ENCODE measurements at regions not wholly inside any gene's neighbourhood (a gene's known extent, or its start where the extent isn't known, plus 50 kb on each side); places are given as distances from the start of the nearest gene placed in this dataset.

DNA sequence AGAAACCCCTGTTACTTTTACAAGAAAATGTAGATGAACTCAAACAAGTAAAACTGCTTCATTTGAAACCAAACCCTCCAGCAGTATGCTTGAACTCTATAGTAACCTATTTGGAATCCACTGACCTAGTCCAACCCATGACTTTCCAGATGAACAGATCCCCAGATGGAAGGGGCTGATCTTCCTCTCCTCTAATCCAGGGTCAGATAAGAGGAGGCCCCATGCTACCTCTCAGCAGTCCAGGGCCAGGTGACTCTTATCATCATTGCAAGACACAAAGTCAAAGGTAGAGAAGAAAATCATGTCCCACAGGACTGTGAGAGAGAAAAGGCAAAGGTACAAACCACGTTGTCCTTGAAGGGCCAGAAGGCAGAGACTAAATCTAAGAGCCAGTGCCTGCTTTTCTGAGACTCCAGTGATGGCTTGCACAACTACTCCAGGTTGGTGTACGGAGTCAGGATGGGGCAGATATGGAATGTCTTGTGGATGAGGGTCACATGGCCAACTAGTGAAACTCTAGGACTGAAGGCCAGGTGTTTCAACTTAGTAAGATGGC, 81.4 kb upstream of the MYLIP start:
- H3K18ac ChIP-seq (ENCODE audit: low read length), result no peak overlapping the region
- no peaks in the 10 kb centered on the region for H3K79me2 ChIP-seq (ENCODE audit: control insufficient read depth, insufficient read depth, low read length, poor library complexity)
- H4K8ac ChIP-seq (ENCODE audit: low read depth, low read length), result no peak overlapping the region
- no peaks in the 10 kb centered on the region for H3K36me3 ChIP-seq (ENCODE audit: control insufficient read depth in 1 of 2, insufficient read depth in 2 of 2, low read length in 2 of 2)
- H2BK5ac ChIP-seq (ENCODE audit: low read depth, low read length, poor library complexity), result no peak overlapping the region
- no peak overlapping the region for H3K4ac ChIP-seq (ENCODE audit: low read depth, low read length)
- H2AK5ac ChIP-seq (ENCODE audit: low read length), result no peak overlapping the region
- no peaks in the 10 kb centered on the region for H3K4me1 ChIP-seq (ENCODE audit: control insufficient read depth in 1 of 2, insufficient read depth in 2 of 2, low read length in 2 of 2)
- WGBS (ENCODE audit: extremely low coverage, insufficient coverage, insufficient read length), result no CpG with 5 or more reads among the region's 2 CpGs
- no peak overlapping the region for H4K12ac ChIP-seq (ENCODE audit: low read depth, low read length)
- no peak overlapping the region for H3K23ac ChIP-seq (ENCODE audit: low read length)
- H2BK12ac ChIP-seq (ENCODE audit: low read length), result peak overlapping the region; percentile 27
- no peaks in the 10 kb centered on the region for H3K79me1 ChIP-seq (ENCODE audit: low read length)
- no peak for DNase-seq
- H3K27me3 ChIP-seq (ENCODE audit: insufficient read depth, low read length), result no peaks in the 10 kb centered on the region
- no peak overlapping the region for H3K27ac ChIP-seq (ENCODE audit: low read depth, low read length)
- H3K9me3 ChIP-seq (ENCODE audit: insufficient read depth, low read depth, low read length), result no peaks in the 10 kb centered on the region
- H2AFZ ChIP-seq (ENCODE audit: insufficient read depth, low read length, poor library complexity), result no peak overlapping the region
- H4K91ac ChIP-seq (ENCODE audit: low read depth, low read length), result no peak overlapping the region
- no peak overlapping the region for H3K9ac ChIP-seq (ENCODE audit: low read length)
- no peak overlapping the region for H3K14ac ChIP-seq (ENCODE audit: low read length)
- no peak overlapping the region for H3K4me3 ChIP-seq (ENCODE audit: low read depth, low read length)
- no peak overlapping the region for H2BK120ac ChIP-seq (ENCODE audit: insufficient read depth, low read length, poor library complexity)
- H3K4me2 ChIP-seq (ENCODE audit: low read length), result no peak overlapping the region

DNA sequence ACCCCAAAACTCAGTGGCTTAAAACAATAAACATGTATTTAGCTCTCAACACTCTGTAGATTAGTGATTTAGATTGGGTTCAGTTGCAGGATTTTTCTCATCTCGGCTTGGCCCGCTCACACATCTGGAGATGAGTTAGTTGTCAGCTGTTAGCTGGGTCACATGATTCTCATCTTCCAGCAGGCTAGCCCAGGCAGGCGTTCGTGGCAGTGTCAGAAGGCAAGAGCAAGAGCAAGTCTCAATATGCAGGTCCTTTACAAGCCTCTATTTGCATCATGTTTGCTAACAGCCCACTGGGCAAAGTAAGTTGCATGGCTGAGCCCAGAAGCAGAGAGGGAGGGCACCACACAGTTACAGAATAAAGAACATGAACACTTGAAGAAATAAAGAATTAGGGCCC, 83.6 kb upstream of the MYLIP start:
- Histone ChIP-seq H3K4ac (ENCODE audit: low read depth, low read length) (no peak overlapping the region), H4K8ac (ENCODE audit: low read depth, low read length) (no peak overlapping the region), H3K14ac (ENCODE audit: low read length) (no peak overlapping the region), H3K79me2 (ENCODE audit: control insufficient read depth, insufficient read depth, low read length, poor library complexity) (no peaks in the 10 kb centered on the region), H3K79me1 (ENCODE audit: low read length) (no peaks in the 10 kb centered on the region), H2AK5ac (ENCODE audit: low read length) (no peak overlapping the region), H3K36me3 (ENCODE audit: control insufficient read depth in 1 of 2, insufficient read depth in 2 of 2, low read length in 2 of 2) (no peaks in the 10 kb centered on the region), H4K12ac (ENCODE audit: low read depth, low read length) (no peak overlapping the region), H3K4me2 (ENCODE audit: low read length) (no peak overlapping the region), H3K4me3 (ENCODE audit: low read depth, low read length) (no peak overlapping the region), H3K27me3 (ENCODE audit: insufficient read depth, low read length) (no peaks in the 10 kb centered on the region), H3K9me3 (ENCODE audit: insufficient read depth, low read depth, low read length) (peaks cover 5% of the 10 kb centered on the region), H3K23ac (ENCODE audit: low read length) (no peak overlapping the region), H2AFZ (ENCODE audit: insufficient read depth, low read length, poor library complexity) (no peak overlapping the region), H2BK12ac (ENCODE audit: low read length) (no peak overlapping the region), H3K4me1 (ENCODE audit: control insufficient read depth in 1 of 2, insufficient read depth in 2 of 2, low read length in 2 of 2) (no peaks in the 10 kb centered on the region), H2BK120ac (ENCODE audit: insufficient read depth, low read length, poor library complexity) (no peak overlapping the region), H2BK5ac (ENCODE audit: low read depth, low read length, poor library complexity) (no peak overlapping the region), H3K9ac (ENCODE audit: low read length) (no peak overlapping the region), H3K18ac (ENCODE audit: low read length) (no peak overlapping the region), H3K27ac (ENCODE audit: low read depth, low read length) (no peak overlapping the region), H4K91ac (ENCODE audit: low read depth, low read length) (no peak overlapping the region)
- DNase-seq, result no peak
- no CpG with 5 or more reads among the region's 4 CpGs for WGBS (ENCODE audit: extremely low coverage, insufficient coverage, insufficient read length)

DNA sequence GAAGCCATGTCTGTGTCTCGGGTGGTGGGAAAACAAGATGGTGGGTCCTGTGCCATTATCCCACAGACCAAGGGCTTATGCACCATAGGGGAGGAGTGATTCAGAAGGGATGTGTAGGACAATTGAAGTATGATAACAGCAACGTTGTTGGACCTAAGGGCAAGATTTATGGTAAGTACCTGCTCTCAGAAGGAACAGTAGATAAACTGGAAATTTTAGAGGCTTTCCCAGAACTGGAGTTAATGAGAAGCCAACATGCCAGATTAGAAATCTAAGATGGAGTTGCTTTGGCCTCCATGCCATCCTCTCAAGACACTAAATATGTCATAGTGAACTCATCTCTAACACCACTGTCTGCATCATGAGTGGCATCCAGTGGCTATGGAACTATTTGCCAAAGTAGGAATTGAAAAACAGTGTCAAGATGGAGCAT, 84.7 kb upstream of the MYLIP start:
- Histone ChIP-seq H3K4ac (ENCODE audit: low read depth, low read length) (no peak overlapping the region), H4K8ac (ENCODE audit: low read depth, low read length) (no peak overlapping the region), H3K4me2 (ENCODE audit: low read length) (no peak overlapping the region), H3K27me3 (ENCODE audit: insufficient read depth, low read length) (no peaks in the 10 kb centered on the region), H3K9me3 (ENCODE audit: insufficient read depth, low read depth, low read length) (peaks cover 10% of the 10 kb centered on the region), H3K9ac (ENCODE audit: low read length) (no peak overlapping the region), H3K79me2 (ENCODE audit: control insufficient read depth, insufficient read depth, low read length, poor library complexity) (no peaks in the 10 kb centered on the region), H3K36me3 (ENCODE audit: control insufficient read depth in 1 of 2, insufficient read depth in 2 of 2, low read length in 2 of 2) (no peaks in the 10 kb centered on the region), H4K91ac (ENCODE audit: low read depth, low read length) (no peak overlapping the region), H3K4me3 (ENCODE audit: low read depth, low read length) (no peak overlapping the region), H3K18ac (ENCODE audit: low read length) (no peak overlapping the region), H3K79me1 (ENCODE audit: low read length) (no peaks in the 10 kb centered on the region), H3K4me1 (ENCODE audit: control insufficient read depth in 1 of 2, insufficient read depth in 2 of 2, low read length in 2 of 2) (no peaks in the 10 kb centered on the region), H3K27ac (ENCODE audit: low read depth, low read length) (no peak overlapping the region), H3K14ac (ENCODE audit: low read length) (no peak overlapping the region), H3K23ac (ENCODE audit: low read length) (no peak overlapping the region), H2BK5ac (ENCODE audit: low read depth, low read length, poor library complexity) (no peak overlapping the region), H2BK120ac (ENCODE audit: insufficient read depth, low read length, poor library complexity) (no peak overlapping the region), H2AK5ac (ENCODE audit: low read length) (no peak overlapping the region), H2AFZ (ENCODE audit: insufficient read depth, low read length, poor library complexity) (no peak overlapping the region), H2BK12ac (ENCODE audit: low read length) (no peak overlapping the region), H4K12ac (ENCODE audit: low read depth, low read length) (no peak overlapping the region)
- no CpG with 5 or more reads among the region's 2 CpGs for WGBS (ENCODE audit: extremely low coverage, insufficient coverage, insufficient read length)
- DNase-seq, result no peak

DNA sequence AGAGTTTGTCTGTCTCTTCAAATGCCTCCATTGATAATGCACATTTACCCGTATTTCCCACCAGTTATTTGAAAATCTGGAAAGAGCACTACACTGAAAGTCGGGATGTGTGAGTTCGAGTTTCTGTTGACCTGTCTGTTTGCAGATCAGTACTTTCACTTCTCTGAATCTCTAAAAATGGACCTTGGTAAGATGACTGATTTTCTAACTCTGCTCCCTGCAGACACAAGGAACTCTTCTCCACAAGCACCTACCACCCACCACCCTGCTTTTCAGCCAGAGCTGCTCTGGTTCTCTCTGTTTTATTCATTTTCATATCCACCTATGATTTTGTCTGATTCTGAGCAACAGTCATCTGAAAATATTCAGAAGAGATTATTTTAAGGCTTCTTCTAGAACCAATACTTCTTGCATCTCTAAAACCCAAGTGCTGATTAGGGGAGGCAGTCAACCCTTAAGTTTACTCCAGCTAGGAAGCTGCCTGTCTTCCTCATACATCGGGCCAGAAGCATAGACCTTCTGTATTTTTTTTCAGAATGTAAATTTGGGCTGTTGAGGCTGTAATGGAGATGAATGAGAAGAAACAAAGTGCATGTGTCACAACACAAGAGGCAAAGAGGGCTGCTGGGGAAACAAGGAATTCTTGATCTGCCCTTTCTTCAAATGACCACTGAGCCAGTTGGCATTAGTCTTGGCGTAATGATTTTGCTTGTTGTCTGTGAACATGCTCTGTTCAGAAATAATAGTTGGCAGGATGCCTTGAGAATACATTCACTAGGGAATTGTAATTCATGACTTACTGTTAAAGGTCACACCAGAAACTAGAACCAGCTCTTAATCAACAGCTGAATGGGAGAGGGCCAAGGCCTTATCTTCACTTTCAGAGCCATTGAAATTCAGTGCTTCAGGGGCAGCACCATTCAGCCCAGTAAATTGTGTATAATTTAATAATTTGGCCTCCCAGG, 85.4 kb upstream of the MYLIP start:
- no CpG with 5 or more reads among the region's 5 CpGs for WGBS (ENCODE audit: extremely low coverage, insufficient coverage, insufficient read length)
- no peaks in the 10 kb centered on the region for H3K79me2 ChIP-seq (ENCODE audit: control insufficient read depth, insufficient read depth, low read length, poor library complexity)

More for the DNA sequence above, 85.4 kb upstream of the MYLIP start:
- Histone ChIP-seq H2BK120ac (ENCODE audit: insufficient read depth, low read length, poor library complexity) (no peak overlapping the region), H3K4ac (ENCODE audit: low read depth, low read length) (no peak overlapping the region), H4K91ac (ENCODE audit: low read depth, low read length) (no peak overlapping the region), H4K8ac (ENCODE audit: low read depth, low read length) (no peak overlapping the region), H2AFZ (ENCODE audit: insufficient read depth, low read length, poor library complexity) (no peak overlapping the region), H3K9ac (ENCODE audit: low read length) (no peak overlapping the region), H3K4me3 (ENCODE audit: low read depth, low read length) (no peak overlapping the region), H2AK5ac (ENCODE audit: low read length) (no peak overlapping the region), H3K14ac (ENCODE audit: low read length) (no peak overlapping the region), H3K27ac (ENCODE audit: low read depth, low read length) (no peak overlapping the region), H3K4me2 (ENCODE audit: low read length) (no peak overlapping the region), H3K9me3 (ENCODE audit: insufficient read depth, low read depth, low read length) (peaks cover 10% of the 10 kb centered on the region), H3K36me3 (ENCODE audit: control insufficient read depth in 1 of 2, insufficient read depth in 2 of 2, low read length in 2 of 2) (no peaks in the 10 kb centered on the region), H3K79me1 (ENCODE audit: low read length) (no peaks in the 10 kb centered on the region), H3K4me1 (ENCODE audit: control insufficient read depth in 1 of 2, insufficient read depth in 2 of 2, low read length in 2 of 2) (no peaks in the 10 kb centered on the region), H2BK5ac (ENCODE audit: low read depth, low read length, poor library complexity) (no peak overlapping the region), H3K23ac (ENCODE audit: low read length) (no peak overlapping the region), H3K27me3 (ENCODE audit: insufficient read depth, low read length) (no peaks in the 10 kb centered on the region), H4K12ac (ENCODE audit: low read depth, low read length) (no peak overlapping the region), H3K18ac (ENCODE audit: low read length) (no peak overlapping the region), H2BK12ac (ENCODE audit: low read length) (no peak overlapping the region)
- no peak for DNase-seq
